HL-60 (cell line): ENCODE measurements at regions not wholly inside any gene's neighbourhood (a gene's known extent, or its start where the extent isn't known, plus 50 kb on each side); places are given as distances from the start of the nearest gene placed in this dataset.

Experiments
- DNase-seq, 2 experiments: peaks; one replicate each; pipeline ENCODE4 v3.0.0-alpha.2; 2010 to 2020; ENCODE audit warnings: low read depth in 1 of 2, low spot score in 1 of 2
- H3K27ac ChIP-seq: fragments of 250-450 bp; sonication (Bioruptor Pico); replicated peaks from 2 replicates; pipeline ENCODE4 v1.5.1; 2020; ENCODE audit warnings: mild to moderate bottlenecking, moderate library complexity
- H3K27me3 ChIP-seq: fragments of 250-450 bp; sonication (Bioruptor Pico); 2 replicates; pipeline ENCODE4 v1.5.1; 2021; ENCODE audit warnings: mild to moderate bottlenecking, moderate library complexity; ENCODE audit not compliant: insufficient read depth, poor library complexity, severe bottlenecking
- H3K4me3 ChIP-seq: replicated peaks from 2 replicates; pipeline ENCODE4 v1.5.1; 2011; ENCODE audit warnings: mild to moderate bottlenecking, control low read depth, low read length; ENCODE audit not compliant: insufficient read depth
- CTCF ChIP-seq: IDR thresholded peaks from one replicate; pipeline ENCODE4 v1.5.1; 2011; ENCODE audit warnings: low read length, control low read depth, inconsistent platforms; ENCODE audit not compliant: insufficient read depth
- GABPA ChIP-seq: IDR thresholded peaks from 2 replicates; pipeline ENCODE4 v1.6.1; 2012; ENCODE audit warnings: low read depth
- POLR2AphosphoS5 ChIP-seq: IDR thresholded peaks from 2 replicates; pipeline ENCODE4 v1.6.1; 2012; ENCODE audit warnings: low read depth
- REST ChIP-seq: IDR thresholded peaks from 2 replicates; pipeline ENCODE4 v1.6.1; 2012; ENCODE audit warnings: low read depth; ENCODE audit not compliant: insufficient replicate concordance
- SPI1 ChIP-seq: IDR thresholded peaks from 2 replicates; pipeline ENCODE4 v1.6.1; 2012; ENCODE audit warnings: low read depth, mild to moderate bottlenecking, borderline replicate concordance

GRCh38 chr4:58188316-58188715, 1078.1 kb upstream of the IGFBP7 start:
- TF ChIP-seq POLR2AphosphoS5 = no peak
- no peak for TF ChIP-seq REST
- no peak for TF ChIP-seq SPI1
- no peak for TF ChIP-seq CTCF
- no peak for TF ChIP-seq GABPA
- H3K4me3 ChIP-seq = no peak overlapping the region
- no peaks in the 10 kb centered on the region for H3K27me3 ChIP-seq

GRCh38 chr4:58175024-58175423, 1064.8 kb upstream of the IGFBP7 start:
- Histone ChIP-seq H3K4me3 (no peak overlapping the region), H3K27me3 (no peaks in the 10 kb centered on the region), H3K27ac (no peak overlapping the region)
- no peak for TF ChIP-seq REST
- no peak for TF ChIP-seq SPI1
- TF ChIP-seq CTCF = no peak
- TF ChIP-seq POLR2AphosphoS5 = no peak
- TF ChIP-seq GABPA = no peak
- DNase-seq = no peak

More at GRCh38 chr4:58188316-58188715, 1078.1 kb upstream of the IGFBP7 start:
- no peak for DNase-seq
- H3K27ac ChIP-seq = no peak overlapping the region

GRCh38 chr4:58166490-58166889, 1056.3 kb upstream of the IGFBP7 start:
- H3K27me3 ChIP-seq = no peaks in the 10 kb centered on the region
- H3K27ac ChIP-seq = no peak overlapping the region
- no peak overlapping the region for H3K4me3 ChIP-seq
- no peak for DNase-seq
- TF ChIP-seq SPI1 (no peak), REST (no peak), GABPA (no peak), POLR2AphosphoS5 (no peak), CTCF (no peak)
